EL (cell line): ENCODE measurements at regions not wholly inside any gene's neighbourhood (a gene's known extent, or its start where the extent isn't known, plus 50 kb on each side); places are given as distances from the start of the nearest gene placed in this dataset.
"Not testable (repeated sequence)": the region's sequence is repeated elsewhere in the genome, so short reads cannot be mapped to it uniquely, and the experiment has no call there.

ENCODE experiments used
- DNase-seq: peaks from one replicate; pipeline ENCODE4 v3.0.0-alpha.2; 2016

- DNase-seq, result no peak
These were observed 785.1 kb upstream of the SLITRK6 start for GRCh38 chr13:86584301-86584700.

GRCh38 chr13:86585835-86586234 lies 786.6 kb upstream of the SLITRK6 start:
- DNase-seq, result no peak

- no peak for DNase-seq
These were observed 792.6 kb upstream of the SLITRK6 start for GRCh38 chr13:86591862-86592261.

- DNase-seq, result no peak
These were observed 802.1 kb upstream of the SLITRK6 start for GRCh38 chr13:86601351-86601750.

- DNase-seq, result no peak
These were observed 807.0 kb upstream of the SLITRK6 start for GRCh38 chr13:86606264-86606663.

- no peak for DNase-seq
These were observed 809.5 kb upstream of the SLITRK6 start for GRCh38 chr13:86608701-86609100.

- no peak for DNase-seq
These were observed 834.1 kb upstream of the SLITRK6 start for GRCh38 chr13:86633346-86633745.

GRCh38 chr13:86651171-86651570 lies 852.0 kb upstream of the SLITRK6 start:
- not testable (repeated sequence) for DNase-seq

- DNase-seq, result no peak
These were observed 853.8 kb upstream of the SLITRK6 start for GRCh38 chr13:86653009-86653408.

- DNase-seq, result no peak
These were observed 856.3 kb upstream of the SLITRK6 start for GRCh38 chr13:86655561-86655960.

GRCh38 chr13:86660090-86660489 lies 860.9 kb upstream of the SLITRK6 start:
- DNase-seq, result no peak

- no peak for DNase-seq
These were observed 866.6 kb upstream of the SLITRK6 start for GRCh38 chr13:86665842-86666241.

- no peak for DNase-seq
These were observed 874.8 kb upstream of the SLITRK6 start for GRCh38 chr13:86673931-86674431.

GRCh38 chr13:86681223-86681622 lies 882.0 kb upstream of the SLITRK6 start:
- DNase-seq, result no peak

GRCh38 chr13:86684402-86684801 lies 885.2 kb upstream of the SLITRK6 start:
- no peak for DNase-seq

GRCh38 chr13:86689911-86690310 lies 890.7 kb upstream of the SLITRK6 start:
- no peak for DNase-seq

GRCh38 chr13:86692291-86692690 lies 893.1 kb upstream of the SLITRK6 start:
- DNase-seq, result no peak

- DNase-seq, result no peak
These were observed 910.8 kb upstream of the SLITRK6 start for GRCh38 chr13:86710013-86710412.

GRCh38 chr13:86710896-86711295 lies 911.7 kb upstream of the SLITRK6 start:
- no peak for DNase-seq

GRCh38 chr13:86714495-86714894 lies 915.3 kb upstream of the SLITRK6 start:
- DNase-seq, result no peak

GRCh38 chr13:86725105-86725504 lies 925.9 kb upstream of the SLITRK6 start:
- DNase-seq, result no peak

- DNase-seq, result no peak
These were observed 930.0 kb upstream of the SLITRK6 start for GRCh38 chr13:86729206-86729605.

- no peak for DNase-seq
These were observed 932.8 kb upstream of the SLITRK6 start for GRCh38 chr13:86731987-86732386.

GRCh38 chr13:86737334-86737932 lies 933.7 kb upstream of the SLITRK5 start:
- DNase-seq, result no peak

- no peak for DNase-seq
These were observed 929.3 kb upstream of the SLITRK5 start for GRCh38 chr13:86741762-86742285.
